ENCODE measurements at regions not wholly inside any gene's neighbourhood (a gene's known extent, or its start where the extent isn't known, plus 50 kb on each side); places are given as distances from the start of the nearest gene placed in this dataset.

DNA sequence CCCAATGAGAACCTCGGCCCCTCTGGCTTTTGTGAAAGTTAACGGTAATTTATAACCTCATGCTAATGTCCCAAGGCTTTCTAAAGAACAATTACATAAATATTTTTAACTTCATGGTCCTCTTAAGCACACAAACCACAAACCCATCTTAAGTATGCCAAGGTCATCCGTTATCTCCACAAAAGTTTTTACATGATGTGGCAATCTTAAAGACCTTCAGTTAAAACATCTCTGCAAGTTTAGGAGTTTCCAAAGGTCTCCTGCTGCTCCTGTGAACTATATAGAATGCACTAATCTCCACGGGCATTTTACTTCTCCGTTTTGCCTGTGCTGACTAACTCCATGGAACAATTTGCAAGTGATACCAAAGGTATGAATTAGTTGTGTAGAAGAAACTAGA lies 228.2 kb downstream of the TLE1 start:
- Histone ChIP-seq H3K27me3 (ENCODE audit: control insufficient read depth in 2 of 2, insufficient read depth in 1 of 2, low read length in 1 of 2) (no peaks in the 10 kb centered on the region), H3K4me1 (ENCODE audit: control insufficient read depth in 2 of 2, insufficient read depth in 2 of 2, low read length in 2 of 2) (no peaks in the 10 kb centered on the region), H3K4me3 (ENCODE audit: low read length in 2 of 2) (no peak overlapping the region), H3K27ac (ENCODE audit: low read depth in 1 of 2, low read length in 1 of 2) (no peak overlapping the region), H3K36me3 (ENCODE audit: control insufficient read depth in 2 of 2, insufficient read depth in 2 of 2, low read length in 1 of 2) (no peaks in the 10 kb centered on the region), H3K9me3 (ENCODE audit: control insufficient read depth in 2 of 2, insufficient read depth in 1 of 2, low read length in 1 of 2) (no peaks in the 10 kb centered on the region)
- 93% methylated on average over 5 of the region's 5 CpGs for WGBS
- DNase-seq (ENCODE audit: low read depth in 6 of 9, low spot score in 9 of 9): no peak

- Histone ChIP-seq H3K36me3 (ENCODE audit: control insufficient read depth in 2 of 2, insufficient read depth in 2 of 2, low read length in 1 of 2) (no peaks in the 10 kb centered on the region), H3K4me3 (ENCODE audit: low read length in 2 of 2) (no peak overlapping the region), H3K27me3 (ENCODE audit: control insufficient read depth in 2 of 2, insufficient read depth in 1 of 2, low read length in 1 of 2) (no peaks in the 10 kb centered on the region), H3K4me1 (ENCODE audit: control insufficient read depth in 2 of 2, insufficient read depth in 2 of 2, low read length in 2 of 2) (no peaks in the 10 kb centered on the region), H3K9me3 (ENCODE audit: control insufficient read depth in 2 of 2, insufficient read depth in 1 of 2, low read length in 1 of 2) (no peaks in the 10 kb centered on the region), H3K27ac (ENCODE audit: low read depth in 1 of 2, low read length in 1 of 2) (no peak overlapping the region)
- 95% methylated on average over 1 of the region's 1 CpG for WGBS
- no peak for DNase-seq (ENCODE audit: low read depth in 6 of 9, low spot score in 9 of 9)
Observed at GRCh38 chr9:81460693-81461092, 228.7 kb downstream of the TLE1 start.

GRCh38 chr9:81459591-81459990 lies 229.8 kb downstream of the TLE1 start:
- Histone ChIP-seq H3K9me3 (ENCODE audit: control insufficient read depth in 2 of 2, insufficient read depth in 1 of 2, low read length in 1 of 2) (no peaks in the 10 kb centered on the region), H3K36me3 (ENCODE audit: control insufficient read depth in 2 of 2, insufficient read depth in 2 of 2, low read length in 1 of 2) (no peaks in the 10 kb centered on the region), H3K27me3 (ENCODE audit: control insufficient read depth in 2 of 2, insufficient read depth in 1 of 2, low read length in 1 of 2) (no peaks in the 10 kb centered on the region), H3K4me1 (ENCODE audit: control insufficient read depth in 2 of 2, insufficient read depth in 2 of 2, low read length in 2 of 2) (no peaks in the 10 kb centered on the region), H3K27ac (ENCODE audit: low read depth in 1 of 2, low read length in 1 of 2) (no peak overlapping the region), H3K4me3 (ENCODE audit: low read length in 2 of 2) (no peak overlapping the region)
- no peak for DNase-seq (ENCODE audit: low read depth in 6 of 9, low spot score in 9 of 9)

DNA sequence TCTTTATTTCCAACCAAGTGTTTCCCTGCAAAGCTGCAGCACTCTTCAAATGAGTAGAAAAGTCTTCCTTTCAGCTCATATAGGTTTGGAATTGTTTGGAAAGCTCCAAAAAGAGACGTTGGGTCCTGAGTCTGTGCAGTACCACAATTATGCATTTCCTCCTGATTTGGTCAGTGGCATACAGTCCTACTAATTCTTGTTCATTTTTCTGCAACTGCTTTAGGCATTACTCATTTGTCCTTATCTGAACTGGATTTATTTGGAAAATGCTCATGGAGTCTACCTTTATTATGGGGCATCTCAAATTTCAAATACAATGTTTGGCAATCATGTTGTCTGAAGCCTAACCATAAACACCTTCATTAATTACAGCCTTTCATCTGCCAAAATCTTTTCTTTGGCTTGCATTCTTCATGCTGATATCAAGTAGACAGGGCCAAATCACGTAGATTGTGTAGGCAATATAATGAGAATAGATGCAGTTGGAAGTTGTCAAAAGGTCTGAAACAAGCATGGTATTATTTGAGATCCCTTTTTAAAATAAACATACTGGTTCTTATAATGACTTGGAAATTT lies 232.8 kb downstream of the TLE1 start:
- no peak for DNase-seq (ENCODE audit: low read depth in 6 of 9, low spot score in 9 of 9)
- no peaks in the 10 kb centered on the region for H3K9me3 ChIP-seq (ENCODE audit: control insufficient read depth in 2 of 2, insufficient read depth in 1 of 2, low read length in 1 of 2)
- H3K36me3 ChIP-seq (ENCODE audit: control insufficient read depth in 2 of 2, insufficient read depth in 2 of 2, low read length in 1 of 2): no peaks in the 10 kb centered on the region
- no peaks in the 10 kb centered on the region for H3K27me3 ChIP-seq (ENCODE audit: control insufficient read depth in 2 of 2, insufficient read depth in 1 of 2, low read length in 1 of 2)
- no peaks in the 10 kb centered on the region for H3K4me1 ChIP-seq (ENCODE audit: control insufficient read depth in 2 of 2, insufficient read depth in 2 of 2, low read length in 2 of 2)
- H3K4me3 ChIP-seq (ENCODE audit: low read length in 2 of 2): no peak overlapping the region
- 87% methylated on average over 2 of the region's 2 CpGs for WGBS
- no peak overlapping the region for H3K27ac ChIP-seq (ENCODE audit: low read depth in 1 of 2, low read length in 1 of 2)

DNA sequence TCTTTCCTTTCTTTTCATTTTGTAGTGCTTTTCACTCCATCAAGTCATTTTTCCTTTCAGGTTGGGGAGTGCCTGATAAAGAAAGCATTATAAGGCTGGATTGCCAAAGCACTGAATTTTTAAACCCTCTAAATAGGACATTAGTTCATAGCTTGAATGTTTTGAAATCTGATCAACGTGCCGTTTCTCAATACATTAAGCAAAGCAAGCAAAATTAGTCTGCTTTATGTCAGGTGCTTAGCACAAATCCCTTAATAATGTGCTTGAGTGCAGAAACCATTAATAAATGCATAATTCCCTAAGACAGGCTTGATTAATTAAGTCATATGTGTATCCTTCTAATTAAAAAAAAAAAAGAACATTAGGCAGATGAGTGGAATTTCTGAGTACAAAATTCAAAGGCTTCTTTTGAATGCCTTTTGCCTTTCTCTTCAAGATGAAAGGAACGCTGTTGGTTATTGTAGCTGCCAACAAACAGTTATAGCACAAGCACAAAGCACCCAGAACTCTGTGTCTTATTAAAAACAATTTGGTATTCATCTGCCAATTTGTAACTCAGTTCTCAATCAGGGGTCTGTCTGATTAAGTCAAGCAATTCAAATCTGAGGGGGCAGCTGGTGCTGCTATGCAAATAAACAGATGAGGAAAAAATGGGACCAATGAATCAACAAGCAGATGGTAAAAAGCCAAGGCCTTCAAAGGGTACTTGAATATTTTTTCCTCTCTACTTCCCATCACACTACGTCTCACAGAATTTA lies 233.7 kb downstream of the TLE1 start:
- no peaks in the 10 kb centered on the region for H3K27me3 ChIP-seq (ENCODE audit: control insufficient read depth in 2 of 2, insufficient read depth in 1 of 2, low read length in 1 of 2)
- no peaks in the 10 kb centered on the region for H3K4me1 ChIP-seq (ENCODE audit: control insufficient read depth in 2 of 2, insufficient read depth in 2 of 2, low read length in 2 of 2)
- H3K9me3 ChIP-seq (ENCODE audit: control insufficient read depth in 2 of 2, insufficient read depth in 1 of 2, low read length in 1 of 2): no peaks in the 10 kb centered on the region
- H3K36me3 ChIP-seq (ENCODE audit: control insufficient read depth in 2 of 2, insufficient read depth in 2 of 2, low read length in 1 of 2): no peaks in the 10 kb centered on the region
- no peak overlapping the region for H3K27ac ChIP-seq (ENCODE audit: low read depth in 1 of 2, low read length in 1 of 2)
- WGBS: 84% methylated on average over 4 of the region's 4 CpGs
- no peak for DNase-seq (ENCODE audit: low read depth in 6 of 9, low spot score in 9 of 9)
- no peak overlapping the region for H3K4me3 ChIP-seq (ENCODE audit: low read length in 2 of 2)

DNA sequence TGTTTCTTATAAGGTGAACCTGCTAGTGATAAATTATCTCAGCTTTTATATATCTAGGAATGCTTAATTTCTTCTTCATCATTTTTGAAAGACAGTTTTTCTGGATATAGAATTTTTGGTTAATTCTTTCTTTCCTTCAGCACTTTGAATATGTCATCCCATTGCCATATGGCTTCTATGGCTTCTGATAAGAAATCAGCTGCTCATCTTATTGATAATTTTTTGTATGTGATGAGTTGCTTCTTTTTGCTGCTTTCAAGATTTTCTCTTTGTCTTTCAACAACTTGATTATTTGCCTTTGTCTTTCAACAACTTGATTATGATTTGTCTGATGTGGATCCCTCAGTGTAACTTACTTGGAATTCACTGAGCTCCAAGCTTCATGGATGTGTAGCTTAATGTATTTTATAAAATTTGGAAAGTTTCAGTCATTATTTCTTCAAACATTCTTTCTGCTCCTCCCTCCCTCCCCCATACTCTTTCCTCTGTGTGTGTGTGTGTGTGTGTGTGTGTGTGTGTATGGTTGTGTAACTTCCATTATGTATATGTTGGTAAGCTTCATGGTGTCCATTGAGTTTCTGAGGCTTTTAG lies 243.9 kb downstream of the TLE1 start:
- Histone ChIP-seq H3K36me3 (ENCODE audit: control insufficient read depth in 2 of 2, insufficient read depth in 2 of 2, low read length in 1 of 2) (no peaks in the 10 kb centered on the region), H3K27ac (ENCODE audit: low read depth in 1 of 2, low read length in 1 of 2) (no peak overlapping the region), H3K4me3 (ENCODE audit: low read length in 2 of 2) (no peak overlapping the region), H3K9me3 (ENCODE audit: control insufficient read depth in 2 of 2, insufficient read depth in 1 of 2, low read length in 1 of 2) (no peaks in the 10 kb centered on the region), H3K27me3 (ENCODE audit: control insufficient read depth in 2 of 2, insufficient read depth in 1 of 2, low read length in 1 of 2) (no peaks in the 10 kb centered on the region), H3K4me1 (ENCODE audit: control insufficient read depth in 2 of 2, insufficient read depth in 2 of 2, low read length in 2 of 2) (no peaks in the 10 kb centered on the region)
- DNase-seq (ENCODE audit: low read depth in 6 of 9, low spot score in 9 of 9): no peak

GRCh38 chr9:81431641-81432040 lies 257.7 kb downstream of the TLE1 start:
- H3K4me1 ChIP-seq (ENCODE audit: control insufficient read depth in 2 of 2, insufficient read depth in 2 of 2, low read length in 2 of 2): no peaks in the 10 kb centered on the region
- H3K4me3 ChIP-seq (ENCODE audit: low read length in 2 of 2): no peak overlapping the region
- H3K36me3 ChIP-seq (ENCODE audit: control insufficient read depth in 2 of 2, insufficient read depth in 2 of 2, low read length in 1 of 2): no peaks in the 10 kb centered on the region
- WGBS: 94% methylated on average over 4 of the region's 4 CpGs
- H3K27me3 ChIP-seq (ENCODE audit: control insufficient read depth in 2 of 2, insufficient read depth in 1 of 2, low read length in 1 of 2): no peaks in the 10 kb centered on the region
- no peak for DNase-seq (ENCODE audit: low read depth in 6 of 9, low spot score in 9 of 9)
- H3K27ac ChIP-seq (ENCODE audit: low read depth in 1 of 2, low read length in 1 of 2): no peak overlapping the region
- H3K9me3 ChIP-seq (ENCODE audit: control insufficient read depth in 2 of 2, insufficient read depth in 1 of 2, low read length in 1 of 2): no peaks in the 10 kb centered on the region

DNA sequence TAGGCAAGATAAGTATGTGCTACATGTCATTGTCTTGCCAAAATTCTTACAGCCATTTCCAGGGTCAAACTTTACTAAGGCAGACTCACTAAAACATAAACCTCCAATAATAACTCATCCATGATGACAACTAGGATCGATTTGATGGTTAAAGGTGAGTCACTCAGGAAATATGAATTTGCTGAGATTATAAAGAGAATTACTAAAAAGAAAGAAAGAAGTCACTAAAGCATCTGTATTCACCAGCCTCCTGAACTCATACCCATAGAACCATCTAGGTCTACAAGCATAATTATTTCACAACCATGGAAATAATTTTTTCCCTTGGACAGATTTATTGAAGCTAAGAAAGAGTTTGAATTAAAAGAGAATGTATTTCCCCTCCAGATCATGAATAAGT lies 258.6 kb downstream of the TLE1 start:
- no peak overlapping the region for H3K4me3 ChIP-seq (ENCODE audit: low read length in 2 of 2)
- H3K27me3 ChIP-seq (ENCODE audit: control insufficient read depth in 2 of 2, insufficient read depth in 1 of 2, low read length in 1 of 2): no peaks in the 10 kb centered on the region
- WGBS: 84% methylated on average over 1 of the region's 1 CpG
- H3K27ac ChIP-seq (ENCODE audit: low read depth in 1 of 2, low read length in 1 of 2): no peak overlapping the region
- DNase-seq (ENCODE audit: low read depth in 6 of 9, low spot score in 9 of 9): no peak
- no peaks in the 10 kb centered on the region for H3K4me1 ChIP-seq (ENCODE audit: control insufficient read depth in 2 of 2, insufficient read depth in 2 of 2, low read length in 2 of 2)
- no peaks in the 10 kb centered on the region for H3K36me3 ChIP-seq (ENCODE audit: control insufficient read depth in 2 of 2, insufficient read depth in 2 of 2, low read length in 1 of 2)
- H3K9me3 ChIP-seq (ENCODE audit: control insufficient read depth in 2 of 2, insufficient read depth in 1 of 2, low read length in 1 of 2): no peaks in the 10 kb centered on the region

- H3K27me3 ChIP-seq (ENCODE audit: control insufficient read depth in 2 of 2, insufficient read depth in 1 of 2, low read length in 1 of 2): no peaks in the 10 kb centered on the region
- DNase-seq (ENCODE audit: low read depth in 6 of 9, low spot score in 9 of 9): no peak
- H3K4me1 ChIP-seq (ENCODE audit: control insufficient read depth in 2 of 2, insufficient read depth in 2 of 2, low read length in 2 of 2): no peaks in the 10 kb centered on the region
- no peak overlapping the region for H3K27ac ChIP-seq (ENCODE audit: low read depth in 1 of 2, low read length in 1 of 2)
- H3K36me3 ChIP-seq (ENCODE audit: control insufficient read depth in 2 of 2, insufficient read depth in 2 of 2, low read length in 1 of 2): no peaks in the 10 kb centered on the region
- no peaks in the 10 kb centered on the region for H3K9me3 ChIP-seq (ENCODE audit: control insufficient read depth in 2 of 2, insufficient read depth in 1 of 2, low read length in 1 of 2)
- 99% methylated on average over 1 of the region's 1 CpG for WGBS
- H3K4me3 ChIP-seq (ENCODE audit: low read length in 2 of 2): no peak overlapping the region
Observed at GRCh38 chr9:81427870-81428269, 261.5 kb downstream of the TLE1 start.
